GM12878 (cell line): ENCODE measurements at regions not wholly inside any gene's neighbourhood (a gene's known extent, or its start where the extent isn't known, plus 50 kb on each side); places are given as distances from the start of the nearest gene placed in this dataset.

ENCODE experiments used
- ATAC-seq: fragments of 200-7000 bp; cut with Tn5 transposase; 3 replicates; pipeline ENCODE4 v1.9.1; 2020; ENCODE audit warnings: mild to moderate bottlenecking, moderate library complexity
- BruUV-seq: library from RNA; stranded (reverse); fragments of 400-500 nt; replicated peaks from 2 replicates; lab custom pipeline; 2021; lab: Mats Ljungman, UMichigan
- CTCF ChIA-PET: fragments of 300-600 bp; sonication (Branson Sonifier 250); formaldehyde crosslinking; extraction: SDS; loops from one replicate; lab custom pipeline; 2021; ENCODE audit warnings: inconsistent platforms; lab: Yijun Ruan, JAX
- POLR2A ChIA-PET: fragments of 350-600 bp; formaldehyde crosslinking; extraction: SDS; loops from one replicate; lab custom pipeline; 2021; ENCODE audit warnings: inconsistent platforms; lab: Charles Lee
- RAD21 ChIA-PET: fragments of 300-600 bp; sonication (Branson Sonifier 250); formaldehyde crosslinking; loops from one replicate; lab custom pipeline; 2023; ENCODE audit warnings: antibody characterized with exemption; ENCODE audit not compliant: unreplicated experiment; lab: Charles Lee
- SMC1A ChIA-PET: fragments of 300-600 bp; sonication (Branson Sonifier 250); formaldehyde crosslinking; loops from one replicate; lab custom pipeline; 2023; ENCODE audit not compliant: unreplicated experiment, uncharacterized antibody; lab: Charles Lee
- DNase-seq: peaks from one replicate; pipeline ENCODE4 v3.0.0-alpha.2; 2011; ENCODE audit warnings: low read depth, low spot score
- FAIRE-seq: peaks from 3 replicates; lab custom pipeline; 2011; peaks lifted over from hg19 to GRCh38; lab: Jason Lieb, UNC
- H2AFZ ChIP-seq: 2 replicates; pipeline ENCODE4 v1.6.0; 2011; ENCODE audit warnings: low read depth, low read length, control low read depth; ENCODE audit not compliant: control insufficient read depth
- H3K27ac ChIP-seq: 2 replicates; pipeline ENCODE4 v1.5.1; 2011; ENCODE audit warnings: control low read depth; ENCODE audit not compliant: control insufficient read depth, insufficient read depth
- H3K27me3 ChIP-seq, 2 experiments: replicated peaks in 1 of 2; 2 replicates each; pipeline versions ENCODE4 v1.6.0 to v1.6.1; 2011; ENCODE audit warnings: low read length in 1 of 2; ENCODE audit not compliant: control insufficient read depth in 2 of 2, insufficient read depth in 2 of 2
- H3K36me3 ChIP-seq, 2 experiments: 2 replicates each; pipeline ENCODE4 v1.5.1; 2011; ENCODE audit warnings: low read length in 1 of 2; ENCODE audit not compliant: control insufficient read depth in 2 of 2, insufficient read depth in 2 of 2
- H3K4me1 ChIP-seq: 2 replicates; pipeline ENCODE4 v1.6.1; 2011; ENCODE audit warnings: mild to moderate bottlenecking, low read length, moderate library complexity, mixed read lengths; ENCODE audit not compliant: control insufficient read depth, insufficient read depth
- H3K4me2 ChIP-seq: 2 replicates; pipeline ENCODE4 v1.6.0; 2011; ENCODE audit warnings: control low read depth; ENCODE audit not compliant: control insufficient read depth, insufficient read depth
- H3K4me3 ChIP-seq: fragments of 200-600 bp; sonication (generic); 2 replicates; pipeline ENCODE4 v1.5.1; 2016
- H3K79me2 ChIP-seq: 2 replicates; pipeline ENCODE4 v1.6.0; 2011; ENCODE audit warnings: low read length; ENCODE audit not compliant: control insufficient read depth, insufficient read depth
- H3K9ac ChIP-seq: 2 replicates; pipeline ENCODE4 v1.8.0; 2011; ENCODE audit warnings: low read length, control low read depth, mixed read lengths; ENCODE audit not compliant: control insufficient read depth, insufficient read depth
- H3K9me3 ChIP-seq: replicated peaks from 3 replicates; pipeline ENCODE4 v1.5.1; 2011; ENCODE audit warnings: mild to moderate bottlenecking, low read length; ENCODE audit not compliant: control insufficient read depth, insufficient read depth
- H4K20me1 ChIP-seq: 2 replicates; pipeline ENCODE4 v1.6.0; 2011; ENCODE audit not compliant: control insufficient read depth, insufficient read depth
- BACH1 ChIP-seq: fragments of 450-650 bp; IDR thresholded peaks from 2 replicates; pipeline ENCODE4 v1.6.1; 2017; ENCODE audit warnings: mild to moderate bottlenecking, borderline replicate concordance
- CBX5 ChIP-seq: sonication (generic); IDR thresholded peaks from 2 replicates; pipeline ENCODE4 v1.6.1; 2016; ENCODE audit warnings: low read depth, moderate library complexity, mild to moderate bottlenecking, inconsistent platforms
- CHD2 ChIP-seq: IDR thresholded peaks from 2 replicates; pipeline ENCODE4 v1.6.1; 2011; ENCODE audit warnings: low read depth, low read length, improper control_type of control experiment, borderline replicate concordance
- IRF4 ChIP-seq: IDR thresholded peaks from 2 replicates; pipeline ENCODE4 v1.6.1; 2011; ENCODE audit warnings: low read depth, low read length
- NFYB ChIP-seq: IDR thresholded peaks from 2 replicates; pipeline ENCODE4 v1.6.1; 2011; ENCODE audit warnings: low read depth, mild to moderate bottlenecking, low read length, improper control_type of control experiment, moderate library complexity; ENCODE audit not compliant: insufficient read depth
- PML ChIP-seq: IDR thresholded peaks from 2 replicates; pipeline ENCODE4 v1.6.1; 2012; ENCODE audit warnings: low read length, inconsistent platforms
- POLR2A ChIP-seq: IDR thresholded peaks from 2 replicates; pipeline ENCODE4 v1.6.1; 2011; ENCODE audit warnings: low read depth, mild to moderate bottlenecking, low read length
- POLR2AphosphoS2 ChIP-seq: IDR thresholded peaks from 2 replicates; pipeline ENCODE4 v1.6.1; 2011; ENCODE audit warnings: low read depth, mild to moderate bottlenecking, low read length, improper control_type of control experiment, moderate library complexity
- RBBP5 ChIP-seq: fragments of 200-600 bp; sonication (generic); conservative IDR thresholded peaks from 2 replicates; pipeline ENCODE4 v1.6.1; 2016
- TBL1XR1 ChIP-seq: IDR thresholded peaks from 2 replicates; pipeline ENCODE4 v1.6.1; 2012; ENCODE audit warnings: low read depth, low read length, improper control_type of control experiment
- ZBED1 ChIP-seq: IDR thresholded peaks from 2 replicates; pipeline ENCODE4 v1.6.1; 2016; ENCODE audit warnings: borderline replicate concordance
- WGBS: methylation state at CpG from one replicate; pipeline ENCODE4 v1.1.6; 2016; ENCODE audit warnings: low lambda C conversion rate; ENCODE audit not compliant: insufficient replicate concordance, insufficient coverage; ENCODE audit errors: missing lambda C conversion rate; 5-methylcytosine and 5-hydroxymethylcytosine counted together
- in situ Hi-C: fragments of 300-500 bp; cut with MboI; formaldehyde crosslinking; loops from 9 replicates; pipeline ENCODE4 v1.14.3; 2018; ENCODE audit warnings: mixed read lengths
- intact Hi-C: fragments of 100-400 bp; cut with micrococcal nuclease; formaldehyde crosslinking; loops from one replicate; pipeline ENCODE4 v1.14.2; 2022; ENCODE audit not compliant: unreplicated experiment

GRCh38 chr10:130336617-130337304 lies 200.6 kb downstream of the GLRX3 start:
- Histone ChIP-seq H3K27me3 (no peaks in the 10 kb centered on the region), H3K4me2 (no peak overlapping the region), H3K4me3 (no peak overlapping the region), H3K27ac (no peak overlapping the region), H2AFZ (no peak overlapping the region), H3K9ac (no peak overlapping the region), H3K4me1 (no peaks in the 10 kb centered on the region), H4K20me1 (no peaks in the 10 kb centered on the region), H3K9me3 (no peaks in the 10 kb centered on the region), H3K79me2 (no peaks in the 10 kb centered on the region), H3K36me3 (no peaks in the 10 kb centered on the region)
- TF ChIP-seq POLR2AphosphoS2 (no peak), RBBP5 (no peak), IRF4 (no peak), ZBED1 (no peak), TBL1XR1 (no peak), NFYB (no peak), CHD2 (no peak), CBX5 (no peak), POLR2A (no peak), PML (no peak)
- ChIA-PET RAD21 (no interaction called here), POLR2A (no interaction called here), SMC1A (no interaction called here), CTCF (no interaction called here)
- no TSS peak for BruUV-seq
- ATAC-seq (no peak), DNase-seq (no peak), FAIRE-seq (no peak)
- intact Hi-C loops (no loop called here), in situ Hi-C loops (no loop called here)
- WGBS = 22% methylated on average over 8 of the region's 8 CpGs

- Histone ChIP-seq H3K4me3 (no peak overlapping the region), H3K9me3 (no peaks in the 10 kb centered on the region), H4K20me1 (no peaks in the 10 kb centered on the region), H3K27ac (no peak overlapping the region), H3K4me1 (no peaks in the 10 kb centered on the region), H3K36me3 (no peaks in the 10 kb centered on the region), H3K27me3 (no peaks in the 10 kb centered on the region), H3K4me2 (no peak overlapping the region), H3K9ac (no peak overlapping the region), H2AFZ (no peak overlapping the region), H3K79me2 (no peaks in the 10 kb centered on the region)
- ATAC-seq (no peak), FAIRE-seq (no peak), DNase-seq (no peak)
- no TSS peak for BruUV-seq
- SMC1A ChIA-PET = no interaction called here
- in situ Hi-C loops (no loop called here), intact Hi-C loops (no loop called here)
- 40% methylated on average over 13 of the region's 13 CpGs for WGBS
- TF ChIP-seq BACH1 = no peak
- POLR2A ChIA-PET = no interaction called here
- RAD21 ChIA-PET = no interaction called here
- CTCF ChIA-PET = no interaction called here
Observed at GRCh38 chr10:130337305-130337640, 201.1 kb downstream of the GLRX3 start.
